OCI-LY3 (cell line): ENCODE measurements at regions not wholly inside any gene's neighbourhood (a gene's known extent, or its start where the extent isn't known, plus 50 kb on each side); places are given as distances from the start of the nearest gene placed in this dataset.

Experiments used
- H2AFZ ChIP-seq: fragments of 200-600, 300-600 bp; shearing (Covaris generic); 2 replicates; pipeline ENCODE4 v1.6.0; 2014; ENCODE audit warnings: antibody characterized with exemption, low read depth, low read length
- H3K27ac ChIP-seq: fragments of 200-600, 300-600 bp; sonication (generic); 2 replicates; pipeline ENCODE4 v1.5.1; 2014; ENCODE audit warnings: mild to moderate bottlenecking, low read length, moderate library complexity, mixed read lengths
- H3K27me3 ChIP-seq: fragments of 200-600, 300-600 bp; sonication (generic); 2 replicates; pipeline ENCODE4 v1.6.1; 2014; ENCODE audit warnings: low read depth, low read length, mixed read lengths
- H3K36me3 ChIP-seq: fragments of 200-600, 300-600 bp; sonication (generic); replicated peaks from 2 replicates; pipeline ENCODE3; 2014; ENCODE audit warnings: low read depth, low read length, mixed read lengths
- H3K4me1 ChIP-seq: fragments of 300-600, 200-600 bp; sonication (generic); 2 replicates; pipeline ENCODE4 v1.6.1; 2014; ENCODE audit warnings: low read length, mixed read lengths
- H3K4me2 ChIP-seq: fragments of 200-600, 300-600 bp; sonication (generic); 2 replicates; pipeline ENCODE4 v1.6.1; 2014; ENCODE audit warnings: low read length, mixed read lengths
- H3K4me3 ChIP-seq: fragments of 300-600, 200-600 bp; sonication (generic); 2 replicates; pipeline ENCODE4 v1.5.1; 2014; ENCODE audit warnings: antibody characterized with exemption, mild to moderate bottlenecking, low read length, moderate library complexity
- H3K79me2 ChIP-seq: fragments of 300-600, 200-600 bp; shearing (Covaris generic); 2 replicates; pipeline ENCODE4 v1.6.1; 2014; ENCODE audit warnings: mild to moderate bottlenecking, low read length, mixed read lengths
- H3K9ac ChIP-seq: fragments of 300-600, 200-600 bp; shearing (Covaris generic); 2 replicates; pipeline ENCODE4 v1.6.0; 2014; ENCODE audit warnings: mild to moderate bottlenecking, low read length, moderate library complexity
- H3K9me3 ChIP-seq: fragments of 200-600, 300-600 bp; shearing (Covaris generic); 2 replicates; pipeline ENCODE4 v1.6.1; 2014; ENCODE audit warnings: low read length, mixed read lengths; ENCODE audit not compliant: insufficient read depth
- H4K20me1 ChIP-seq: fragments of 200-600, 300-600 bp; sonication (generic); 2 replicates; pipeline ENCODE4 v1.6.1; 2016; ENCODE audit warnings: low read length, mixed read lengths; ENCODE audit not compliant: insufficient read depth
- EZH2phosphoT487 ChIP-seq: fragments of 200-600 bp; shearing (Covaris generic); IDR thresholded peaks from 2 replicates; pipeline ENCODE4 v1.6.1; 2018; ENCODE audit warnings: antibody characterized with exemption, mixed run types, low read depth
- TF ChIP-seq, protein P1 (sequence below): fragments of 200-600, 300-600 bp; sonication (generic); IDR thresholded peaks from 2 replicates; pipeline ENCODE4 v1.5.1; 2014; ENCODE audit warnings: antibody characterized with exemption, low read length, low read depth

DNA sequence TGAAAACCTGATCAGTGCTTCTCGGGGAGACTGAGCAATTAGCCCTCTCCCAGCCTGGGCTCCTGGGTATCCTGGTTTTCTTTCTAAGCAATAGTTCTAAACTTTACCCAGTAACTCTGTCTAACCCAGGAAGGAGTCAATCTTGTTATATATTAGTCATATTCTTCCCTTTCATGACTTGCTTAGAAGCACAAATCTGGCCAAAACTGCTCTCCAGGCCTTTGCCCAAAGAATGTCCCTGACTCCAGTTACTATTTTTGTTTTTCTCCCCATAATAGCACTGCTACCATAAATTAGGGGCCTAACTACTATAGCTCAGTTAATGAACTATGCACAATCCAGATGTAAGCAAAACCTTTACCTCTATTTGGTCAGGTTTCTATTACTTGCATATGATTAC is 355.8 kb upstream of the HTR2A start:
- Histone ChIP-seq H3K79me2 (no peaks in the 10 kb centered on the region), H3K9me3 (no peaks in the 10 kb centered on the region)
- no peak for TF ChIP-seq EZH2phosphoT487
- TF ChIP-seq, protein P1, sequence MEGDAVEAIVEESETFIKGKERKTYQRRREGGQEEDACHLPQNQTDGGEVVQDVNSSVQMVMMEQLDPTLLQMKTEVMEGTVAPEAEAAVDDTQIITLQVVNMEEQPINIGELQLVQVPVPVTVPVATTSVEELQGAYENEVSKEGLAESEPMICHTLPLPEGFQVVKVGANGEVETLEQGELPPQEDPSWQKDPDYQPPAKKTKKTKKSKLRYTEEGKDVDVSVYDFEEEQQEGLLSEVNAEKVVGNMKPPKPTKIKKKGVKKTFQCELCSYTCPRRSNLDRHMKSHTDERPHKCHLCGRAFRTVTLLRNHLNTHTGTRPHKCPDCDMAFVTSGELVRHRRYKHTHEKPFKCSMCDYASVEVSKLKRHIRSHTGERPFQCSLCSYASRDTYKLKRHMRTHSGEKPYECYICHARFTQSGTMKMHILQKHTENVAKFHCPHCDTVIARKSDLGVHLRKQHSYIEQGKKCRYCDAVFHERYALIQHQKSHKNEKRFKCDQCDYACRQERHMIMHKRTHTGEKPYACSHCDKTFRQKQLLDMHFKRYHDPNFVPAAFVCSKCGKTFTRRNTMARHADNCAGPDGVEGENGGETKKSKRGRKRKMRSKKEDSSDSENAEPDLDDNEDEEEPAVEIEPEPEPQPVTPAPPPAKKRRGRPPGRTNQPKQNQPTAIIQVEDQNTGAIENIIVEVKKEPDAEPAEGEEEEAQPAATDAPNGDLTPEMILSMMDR: no peak

DNA sequence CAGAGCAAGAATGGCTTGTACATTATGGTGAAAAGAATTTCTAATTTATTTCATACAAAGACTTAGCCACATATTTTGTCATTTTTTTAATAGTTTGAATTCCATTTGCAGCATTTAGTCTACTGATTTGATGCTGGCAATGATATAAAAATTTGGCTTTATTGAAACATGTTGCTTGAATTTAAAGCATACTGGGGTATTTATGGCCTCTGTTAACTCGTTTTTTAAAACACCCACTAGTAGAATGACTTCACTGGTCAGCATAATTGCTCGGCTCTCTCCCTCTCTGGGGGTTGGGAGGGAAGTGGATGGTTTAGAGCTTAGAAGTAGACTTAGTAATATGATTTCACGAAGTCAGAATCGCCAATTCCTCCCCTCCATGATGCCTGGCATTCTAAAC is 354.9 kb upstream of the HTR2A start:
- Histone ChIP-seq H3K9me3 (no peaks in the 10 kb centered on the region), H3K36me3 (no peaks in the 10 kb centered on the region), H3K27me3 (no peaks in the 10 kb centered on the region; the same call in 1 of the 2 replicates), H3K4me2 (no peak overlapping the region), H3K4me3 (no peak overlapping the region), H3K27ac (no peak overlapping the region), H3K4me1 (no peaks in the 10 kb centered on the region), H3K9ac (no peak overlapping the region), H4K20me1 (no peaks in the 10 kb centered on the region), H3K79me2 (no peaks in the 10 kb centered on the region), H2AFZ (no peak overlapping the region)
- TF ChIP-seq EZH2phosphoT487: no peak
- TF ChIP-seq, protein P1: no peak

More for the DNA sequence above, 355.8 kb upstream of the HTR2A start:
- H3K27ac ChIP-seq: no peak overlapping the region
- no peaks in the 10 kb centered on the region for H4K20me1 ChIP-seq
- H3K4me3 ChIP-seq: no peak overlapping the region
- no peaks in the 10 kb centered on the region; the same call in 1 of the 2 replicates for H3K27me3 ChIP-seq
- H3K4me1 ChIP-seq: peaks cover 5% of the 10 kb centered on the region
- H3K36me3 ChIP-seq: no peaks in the 10 kb centered on the region
- no peak overlapping the region for H3K9ac ChIP-seq
- H2AFZ ChIP-seq: no peak overlapping the region
- no peak overlapping the region for H3K4me2 ChIP-seq

DNA sequence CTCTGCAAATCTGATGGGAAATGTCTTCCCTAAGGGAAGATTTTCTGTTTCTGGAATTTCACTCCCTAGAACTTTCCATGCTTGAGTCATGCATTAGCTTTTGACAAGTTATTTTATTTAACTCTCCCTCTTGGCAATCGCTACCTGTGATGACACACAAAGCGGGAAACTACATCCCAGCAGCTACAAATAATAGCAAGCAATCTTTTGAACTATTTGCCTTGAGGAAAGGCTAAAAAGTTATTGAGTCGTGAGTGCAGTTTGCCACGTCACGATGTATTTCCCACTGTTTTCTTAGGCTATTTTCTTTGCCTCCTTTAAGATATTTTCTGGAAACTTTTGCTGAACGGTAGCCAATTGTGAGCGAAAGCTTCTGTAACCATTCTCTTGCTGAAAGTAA is 353.3 kb upstream of the HTR2A start:
- H3K4me3 ChIP-seq: no peak overlapping the region
- TF ChIP-seq, protein P1: no peak
- TF ChIP-seq EZH2phosphoT487: no peak
- no peaks in the 10 kb centered on the region for H3K79me2 ChIP-seq
- H3K36me3 ChIP-seq: no peaks in the 10 kb centered on the region
- no peak overlapping the region for H3K4me2 ChIP-seq
- no peaks in the 10 kb centered on the region for H3K9me3 ChIP-seq
- no peaks in the 10 kb centered on the region for H3K4me1 ChIP-seq
- no peak overlapping the region for H2AFZ ChIP-seq
- H4K20me1 ChIP-seq: no peaks in the 10 kb centered on the region
- no peaks in the 10 kb centered on the region for H3K27me3 ChIP-seq
- H3K9ac ChIP-seq: no peak overlapping the region
- no peak overlapping the region for H3K27ac ChIP-seq

DNA sequence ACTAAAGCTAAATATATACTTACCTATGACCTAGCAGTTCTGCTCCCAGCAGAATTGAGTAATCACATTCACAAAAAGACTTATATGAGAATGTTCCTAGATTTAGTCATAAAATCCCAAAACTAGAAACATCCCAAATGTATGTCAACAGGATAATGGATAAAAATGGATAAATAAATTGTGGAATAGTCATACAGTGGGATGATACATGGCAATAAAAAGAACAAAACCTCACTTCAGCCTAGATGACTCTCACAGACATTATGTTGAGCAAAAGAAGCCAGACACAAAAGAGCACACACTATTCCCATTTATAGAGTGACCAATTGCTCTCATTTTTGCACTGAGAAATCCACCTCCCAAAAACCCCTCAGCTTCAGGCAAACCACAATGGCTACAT is 352.4 kb upstream of the HTR2A start:
- Histone ChIP-seq H3K27ac (no peak overlapping the region), H3K9ac (no peak overlapping the region), H3K4me3 (no peak overlapping the region), H3K4me2 (no peak overlapping the region), H3K4me1 (no peaks in the 10 kb centered on the region), H3K9me3 (no peaks in the 10 kb centered on the region), H3K79me2 (no peaks in the 10 kb centered on the region), H4K20me1 (no peaks in the 10 kb centered on the region), H3K27me3 (no peaks in the 10 kb centered on the region), H2AFZ (no peak overlapping the region), H3K36me3 (no peaks in the 10 kb centered on the region)
- TF ChIP-seq, protein P1: no peak
- TF ChIP-seq EZH2phosphoT487: no peak
